AG09319 (cell line): ENCODE measurements at regions not wholly inside any gene's neighbourhood (a gene's known extent, or its start where the extent isn't known, plus 50 kb on each side); places are given as distances from the start of the nearest gene placed in this dataset.

ENCODE experiments used
- DNase-seq: peaks from one replicate; pipeline ENCODE4 v3.0.0-alpha.2; 2010; ENCODE audit warnings: low read depth; ENCODE audit errors: extremely low read depth
- CTCF ChIP-seq: IDR thresholded peaks from 2 replicates; pipeline ENCODE4 v1.5.1; 2011; ENCODE audit warnings: low read depth, mild to moderate bottlenecking, inconsistent platforms, low read length, moderate library complexity

- TF ChIP-seq CTCF, result no peak
- peak; percentile 54 for DNase-seq
Measured at GRCh38 chr2:225735844-225736243, 336.3 kb downstream of the NYAP2 start.

- DNase-seq, result no peak
- no peak for TF ChIP-seq CTCF
Measured at GRCh38 chr2:225725726-225726125, 326.2 kb downstream of the NYAP2 start.
